ENCODE measurements at regions not wholly inside any gene's neighbourhood (a gene's known extent, or its start where the extent isn't known, plus 50 kb on each side); places are given as distances from the start of the nearest gene placed in this dataset.

DNA sequence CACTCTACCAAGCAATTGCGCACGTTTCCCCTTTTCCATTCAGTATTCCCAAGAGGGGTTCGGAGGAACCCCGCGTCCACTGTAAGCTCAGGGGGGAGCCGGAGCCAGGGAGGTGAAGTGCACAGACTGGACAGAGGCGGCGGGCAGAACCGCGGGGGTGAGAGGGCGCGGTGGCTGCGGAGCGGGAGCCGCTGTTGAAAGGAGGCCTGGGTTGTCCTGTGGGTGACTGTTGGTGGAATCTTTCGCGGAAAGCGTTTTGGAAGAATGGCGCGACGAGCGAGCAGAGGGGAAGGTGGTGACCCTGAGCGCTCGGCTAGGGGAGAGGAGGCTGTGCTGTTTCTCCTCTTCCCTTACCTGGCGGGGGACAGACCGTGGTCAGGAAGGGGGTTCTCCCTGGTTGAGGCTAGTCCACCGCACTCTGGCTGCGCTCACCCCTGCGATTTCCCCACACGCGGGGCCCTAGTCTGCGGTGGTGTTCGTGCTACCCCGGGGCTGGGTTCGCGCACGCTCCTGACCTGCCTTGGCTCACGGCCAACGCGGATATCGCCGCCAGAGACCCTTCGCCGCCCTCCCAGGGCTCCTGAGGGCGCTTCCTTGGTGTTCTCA lies 92.8 kb downstream of the PRKAB2 start:
- peaks cover 9% of the 10 kb centered on the region for H3K4me1 ChIP-seq
- no peak overlapping the region for H3K4me3 ChIP-seq
- intact Hi-C loops (cut with DNase I): loop anchor here (10.0 kb wide), 1 partner anchor 165 kb away; the partner anchor contains the start of gene CHD1L
- no peak overlapping the region for H3K9ac ChIP-seq (ENCODE audit: low read depth in 2 of 2, low read length in 2 of 2)
- no peak overlapping the region for H3K27ac ChIP-seq
- no peaks in the 10 kb centered on the region for H3K9me3 ChIP-seq
- peaks cover 73% of the 10 kb centered on the region for H3K27me3 ChIP-seq
- no peaks in the 10 kb centered on the region for H3K36me3 ChIP-seq
- no peak for DNase-seq
- TF ChIP-seq, protein P1, sequence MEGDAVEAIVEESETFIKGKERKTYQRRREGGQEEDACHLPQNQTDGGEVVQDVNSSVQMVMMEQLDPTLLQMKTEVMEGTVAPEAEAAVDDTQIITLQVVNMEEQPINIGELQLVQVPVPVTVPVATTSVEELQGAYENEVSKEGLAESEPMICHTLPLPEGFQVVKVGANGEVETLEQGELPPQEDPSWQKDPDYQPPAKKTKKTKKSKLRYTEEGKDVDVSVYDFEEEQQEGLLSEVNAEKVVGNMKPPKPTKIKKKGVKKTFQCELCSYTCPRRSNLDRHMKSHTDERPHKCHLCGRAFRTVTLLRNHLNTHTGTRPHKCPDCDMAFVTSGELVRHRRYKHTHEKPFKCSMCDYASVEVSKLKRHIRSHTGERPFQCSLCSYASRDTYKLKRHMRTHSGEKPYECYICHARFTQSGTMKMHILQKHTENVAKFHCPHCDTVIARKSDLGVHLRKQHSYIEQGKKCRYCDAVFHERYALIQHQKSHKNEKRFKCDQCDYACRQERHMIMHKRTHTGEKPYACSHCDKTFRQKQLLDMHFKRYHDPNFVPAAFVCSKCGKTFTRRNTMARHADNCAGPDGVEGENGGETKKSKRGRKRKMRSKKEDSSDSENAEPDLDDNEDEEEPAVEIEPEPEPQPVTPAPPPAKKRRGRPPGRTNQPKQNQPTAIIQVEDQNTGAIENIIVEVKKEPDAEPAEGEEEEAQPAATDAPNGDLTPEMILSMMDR (IDR thresholded peaks at IDR 0.05): no peak

DNA sequence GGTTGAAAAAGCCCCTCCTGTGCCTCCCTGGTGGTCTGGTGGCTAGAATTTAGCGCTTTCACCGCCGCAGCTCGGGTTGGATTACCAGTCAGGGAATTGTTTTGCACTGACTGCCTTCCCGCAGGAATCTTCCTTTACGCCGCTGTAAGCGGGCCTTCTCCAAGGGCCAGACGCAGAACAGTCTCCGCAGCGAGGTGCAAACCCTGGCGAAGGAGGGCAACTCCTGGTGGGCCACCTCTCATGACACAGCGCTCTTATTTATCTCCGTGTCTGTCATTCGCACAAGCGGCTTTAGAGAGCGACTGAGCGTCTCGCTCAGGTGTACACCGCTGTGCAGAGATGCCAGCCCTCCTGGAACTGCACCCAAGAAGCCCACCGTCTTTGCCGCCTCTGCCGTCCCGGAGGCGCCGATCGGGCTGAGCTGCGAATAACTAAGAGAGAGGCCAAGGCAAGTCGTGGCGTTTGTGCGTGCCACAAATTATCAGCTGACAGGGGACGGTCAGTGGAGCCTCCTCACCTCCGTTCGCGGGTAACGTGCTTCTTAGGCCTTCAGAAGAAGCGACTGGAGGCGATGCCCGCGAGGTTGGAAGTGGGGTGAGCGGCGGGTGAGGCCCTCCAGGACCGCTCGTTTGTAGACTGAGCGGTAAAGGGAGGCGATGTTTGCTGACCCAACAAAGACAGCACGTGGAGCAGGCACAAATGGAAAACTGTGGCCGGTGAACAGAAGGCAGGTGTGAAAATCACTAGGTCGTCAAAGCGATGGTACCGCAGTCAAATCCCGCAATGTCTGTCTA lies 93.5 kb downstream of the PRKAB2 start:
- H3K9me3 ChIP-seq: no peaks in the 10 kb centered on the region
- H3K27ac ChIP-seq: no peak overlapping the region
- peaks cover 9% of the 10 kb centered on the region for H3K4me1 ChIP-seq
- H3K36me3 ChIP-seq: no peaks in the 10 kb centered on the region
- peaks cover 73% of the 10 kb centered on the region for H3K27me3 ChIP-seq
- TF ChIP-seq, protein P1 (IDR thresholded peaks at IDR 0.05): no peak
- no peak for DNase-seq
- intact Hi-C loops (cut with DNase I): no loop called here
- no peak overlapping the region for H3K4me3 ChIP-seq
- H3K9ac ChIP-seq (ENCODE audit: low read depth in 2 of 2, low read length in 2 of 2): no peak overlapping the region

DNA sequence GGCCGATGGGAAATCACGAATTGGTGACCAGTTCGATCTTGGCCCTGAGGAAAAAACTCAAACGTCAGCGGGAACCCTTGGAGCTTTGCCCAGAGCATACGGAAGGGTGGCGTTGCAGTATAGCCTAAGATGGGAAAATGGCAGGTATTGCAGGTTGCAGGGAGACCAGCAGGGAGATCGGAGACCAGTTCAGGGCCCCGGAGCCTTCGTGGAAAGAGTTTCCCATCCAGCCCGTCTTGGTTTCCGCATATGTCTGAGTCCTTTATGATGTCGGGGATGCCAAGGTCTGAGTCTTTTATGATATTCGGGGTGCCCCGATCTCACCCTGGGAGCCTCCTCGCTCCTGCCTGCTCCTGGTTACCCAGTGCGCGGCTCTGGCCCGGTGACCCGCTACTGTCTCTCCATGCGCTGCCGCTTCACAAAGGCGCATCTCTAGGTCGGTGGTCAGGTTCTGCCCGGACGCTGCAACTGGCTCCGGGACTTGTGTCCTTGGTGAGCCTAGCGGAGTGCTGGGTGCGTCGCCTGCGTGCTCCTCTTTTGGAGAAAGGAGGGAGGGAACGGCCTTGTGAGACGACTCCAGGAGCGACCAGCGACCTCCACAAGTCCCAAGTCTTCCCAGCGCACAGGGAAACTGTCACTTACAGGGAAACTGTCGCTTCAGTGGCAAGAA lies 94.2 kb downstream of the PRKAB2 start:
- intact Hi-C loops (cut with DNase I): no loop called here
- H3K4me3 ChIP-seq: no peak overlapping the region
- no peaks in the 10 kb centered on the region for H3K36me3 ChIP-seq
- H3K4me1 ChIP-seq: peaks cover 9% of the 10 kb centered on the region
- H3K27ac ChIP-seq: no peak overlapping the region
- no peak for DNase-seq
- H3K27me3 ChIP-seq: peaks cover 72% of the 10 kb centered on the region
- no peak overlapping the region for H3K9ac ChIP-seq (ENCODE audit: low read depth in 2 of 2, low read length in 2 of 2)
- H3K9me3 ChIP-seq: no peaks in the 10 kb centered on the region
- TF ChIP-seq, protein P1 (IDR thresholded peaks at IDR 0.05): no peak

DNA sequence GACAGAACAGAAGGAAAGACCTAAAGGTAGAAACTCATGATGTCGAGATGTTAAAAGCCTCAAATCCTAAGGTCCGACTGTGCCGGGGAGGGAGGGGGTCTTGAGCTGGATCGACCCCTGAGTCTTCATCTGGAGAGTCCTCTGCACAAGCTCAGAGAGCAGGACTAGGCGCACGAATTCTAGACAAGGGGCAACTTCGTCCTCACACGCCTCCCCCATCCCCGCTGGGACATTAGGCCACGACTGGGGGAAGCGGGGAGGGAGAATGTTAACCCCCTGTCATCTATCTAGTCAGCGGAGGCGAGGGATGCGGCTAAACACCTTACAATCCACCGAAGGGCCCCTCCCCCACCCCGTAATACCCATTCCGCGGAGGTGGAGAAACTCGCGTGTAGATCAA lies 94.7 kb downstream of the PRKAB2 start:
- H3K9ac ChIP-seq (ENCODE audit: low read depth in 2 of 2, low read length in 2 of 2): no peak overlapping the region
- peaks cover 70% of the 10 kb centered on the region for H3K27me3 ChIP-seq
- peaks cover 9% of the 10 kb centered on the region for H3K4me1 ChIP-seq
- intact Hi-C loops (cut with DNase I): no loop called here
- H3K4me3 ChIP-seq: no peak overlapping the region
- H3K36me3 ChIP-seq: no peaks in the 10 kb centered on the region
- H3K9me3 ChIP-seq: no peaks in the 10 kb centered on the region
- no peak overlapping the region for H3K27ac ChIP-seq
- TF ChIP-seq, protein P1 (IDR thresholded peaks at IDR 0.05): no peak
- no peak for DNase-seq

DNA sequence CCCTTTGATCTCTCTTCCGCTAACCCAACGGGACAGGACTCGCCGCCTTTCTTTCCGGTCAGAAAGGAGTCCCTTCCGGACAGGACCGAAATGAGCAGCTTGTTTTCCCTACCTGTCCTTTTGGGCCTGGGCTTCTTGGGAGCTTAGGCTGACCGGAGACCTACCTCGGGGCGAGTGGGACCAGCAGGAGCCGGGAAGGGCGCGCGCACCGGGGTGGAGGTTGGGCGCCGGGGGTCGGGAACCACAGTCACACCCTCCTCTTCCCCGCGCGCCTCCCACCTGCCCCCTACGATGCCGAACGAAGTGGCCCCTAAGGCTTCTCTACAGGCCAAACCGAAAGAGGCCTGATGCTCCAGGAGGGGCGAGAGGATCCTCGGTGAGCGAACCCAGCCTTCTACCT lies 95.2 kb downstream of the PRKAB2 start:
- intact Hi-C loops (cut with DNase I): no loop called here
- H3K36me3 ChIP-seq: no peaks in the 10 kb centered on the region
- H3K9me3 ChIP-seq: no peaks in the 10 kb centered on the region
- DNase-seq: no peak
- H3K4me1 ChIP-seq: peaks cover 9% of the 10 kb centered on the region
- H3K9ac ChIP-seq (ENCODE audit: low read depth in 2 of 2, low read length in 2 of 2): no peak overlapping the region
- no peak overlapping the region for H3K4me3 ChIP-seq
- TF ChIP-seq, protein P1 (IDR thresholded peaks at IDR 0.05): no peak
- no peak overlapping the region for H3K27ac ChIP-seq
- H3K27me3 ChIP-seq: peaks cover 70% of the 10 kb centered on the region
